Fibroblast of peridontal ligament (primary cell): ENCODE measurements at regions not wholly inside any gene's neighbourhood (a gene's known extent, or its start where the extent isn't known, plus 50 kb on each side); places are given as distances from the start of the nearest gene placed in this dataset.

Experiments
- DNase-seq: peaks from one replicate; pipeline ENCODE4 v3.0.0-alpha.2; 2010; ENCODE audit errors: extremely low read depth

- DNase-seq, result no peak
These were observed 246.7 kb downstream of the HS3ST3A1 start for GRCh38 chr17:13355054-13355453.

GRCh38 chr17:13353590-13353989, 248.1 kb downstream of the HS3ST3A1 start:
- no peak for DNase-seq

GRCh38 chr17:13352747-13353415, 248.8 kb downstream of the HS3ST3A1 start:
- no peak for DNase-seq

GRCh38 chr17:13351046-13351445, 250.7 kb downstream of the HS3ST3A1 start:
- DNase-seq, result peak; percentile 77

GRCh38 chr17:13350466-13350865, 251.3 kb downstream of the HS3ST3A1 start:
- no peak for DNase-seq

GRCh38 chr17:13346996-13347762, 254.6 kb downstream of the HS3ST3A1 start:
- DNase-seq, result peak; percentile 89

- DNase-seq, result no peak
These were observed 255.1 kb downstream of the HS3ST3A1 start for GRCh38 chr17:13346592-13346991.

- DNase-seq, result peak; percentile 89
These were observed 255.6 kb downstream of the HS3ST3A1 start for GRCh38 chr17:13346081-13346533.

- DNase-seq, result no peak
These were observed 263.3 kb downstream of the HS3ST3A1 start for GRCh38 chr17:13338421-13338820.

GRCh38 chr17:13337864-13338371, 263.8 kb downstream of the HS3ST3A1 start:
- peak; percentile 90 for DNase-seq

GRCh38 chr17:13337151-13337550, 264.6 kb downstream of the HS3ST3A1 start:
- DNase-seq, result peak; percentile 67

- DNase-seq, result no peak
These were observed 267.4 kb downstream of the HS3ST3A1 start for GRCh38 chr17:13334374-13334773.

GRCh38 chr17:13333661-13334060, 268.1 kb downstream of the HS3ST3A1 start:
- no peak for DNase-seq

- no peak for DNase-seq
These were observed 269.5 kb downstream of the HS3ST3A1 start for GRCh38 chr17:13332207-13332606.

GRCh38 chr17:13329421-13329820, 272.3 kb downstream of the HS3ST3A1 start:
- DNase-seq, result no peak

- DNase-seq, result no peak
These were observed 277.7 kb downstream of the HS3ST3A1 start for GRCh38 chr17:13323990-13324389.

GRCh38 chr17:13321951-13322701, 279.6 kb downstream of the HS3ST3A1 start:
- no peak for DNase-seq

GRCh38 chr17:13320046-13320785, 281.5 kb downstream of the HS3ST3A1 start:
- DNase-seq, result no peak

GRCh38 chr17:13316657-13317056, 285.1 kb downstream of the HS3ST3A1 start:
- DNase-seq, result no peak

- DNase-seq, result peak; percentile 90
These were observed 290.4 kb downstream of the HS3ST3A1 start for GRCh38 chr17:13311306-13311705.

- DNase-seq, result peak; percentile 2
These were observed 290.9 kb downstream of the HS3ST3A1 start for GRCh38 chr17:13310858-13311257.
